ENCODE measurements at regions not wholly inside any gene's neighbourhood (a gene's known extent, or its start where the extent isn't known, plus 50 kb on each side); places are given as distances from the start of the nearest gene placed in this dataset.

GRCh38 chr21:38960251-38960650 lies 154.5 kb downstream of the ETS2 start:
- H2BK15ac ChIP-seq (ENCODE audit: low read length), result no peak overlapping the region
- no peaks in the 10 kb centered on the region for H3K79me1 ChIP-seq (ENCODE audit: low read depth, low read length)
- H3K4ac ChIP-seq (ENCODE audit: low read length), result no peak overlapping the region
- no peak overlapping the region for H3K4me3 ChIP-seq (ENCODE audit: low read length in 2 of 2)
- H4K8ac ChIP-seq (ENCODE audit: low read depth, low read length), result no peak overlapping the region
- H2BK120ac ChIP-seq (ENCODE audit: low read depth, low read length), result no peak overlapping the region
- no peak overlapping the region for H2BK5ac ChIP-seq (ENCODE audit: low read length)
- H3K27ac ChIP-seq (replicated peaks; ENCODE audit: low read length), result no peak overlapping the region
- peaks cover 0 to 20% (median 0%) of the 10 kb centered on the region in 3 experiments for H3K27me3 ChIP-seq (ENCODE audit: control insufficient read depth in 3 of 3, insufficient read depth in 3 of 3, low read depth in 1 of 3, low read length in 3 of 3)
- H2AFZ ChIP-seq (ENCODE audit: low read length), result no peak overlapping the region
- H3K14ac ChIP-seq (ENCODE audit: low read length), result no peak overlapping the region
- WGBS, 2 donors (ENCODE audit: extremely low coverage in 2 of 2, insufficient read length in 2 of 2, insufficient replicate concordance in 1 of 2), result no CpG with 5 or more reads among the region's 2 CpGs
- H3K4me2 ChIP-seq (ENCODE audit: insufficient read depth, low read length, poor library complexity, severe bottlenecking), result no peak overlapping the region
- no peak overlapping the region for H3K9ac ChIP-seq (ENCODE audit: low read depth, low read length, poor library complexity)
- H2BK12ac ChIP-seq (ENCODE audit: low read length), result no peak overlapping the region
- H3K9me3 ChIP-seq (replicated peaks in 1 of 2; ENCODE audit: control insufficient read depth in 2 of 2, insufficient read depth in 1 of 2, low read depth in 1 of 2, low read length in 2 of 2), result peaks cover 1 to 3% of the 10 kb centered on the region in 2 donors
- H3K36me3 ChIP-seq (replicated peaks in 1 of 2; ENCODE audit: control insufficient read depth in 2 of 2, insufficient read depth in 2 of 2, low read length in 2 of 2), result no peaks in the 10 kb centered on the region
- no peak overlapping the region for H3K18ac ChIP-seq (ENCODE audit: low read length)
- no peak overlapping the region for H2AK5ac ChIP-seq (ENCODE audit: low read depth, low read length)
- no peak overlapping the region for H4K91ac ChIP-seq (ENCODE audit: low read depth, low read length, poor library complexity)
- no peak for DNase-seq (ENCODE audit: low spot score)
- H3K23ac ChIP-seq (ENCODE audit: low read depth, low read length, poor library complexity), result no peak overlapping the region
- peaks cover 0 to 6% of the 10 kb centered on the region in 2 donors for H3K4me1 ChIP-seq (ENCODE audit: control insufficient read depth in 2 of 2, insufficient read depth in 1 of 2, low read depth in 1 of 2, low read length in 2 of 2)

- H3K4me3 ChIP-seq (ENCODE audit: low read length in 2 of 2), result no peak overlapping the region
- no peak overlapping the region for H3K14ac ChIP-seq (ENCODE audit: low read length)
- no peak overlapping the region for H3K4me2 ChIP-seq (ENCODE audit: insufficient read depth, low read length, poor library complexity, severe bottlenecking)
- no peak overlapping the region for H2BK5ac ChIP-seq (ENCODE audit: low read length)
- H3K4ac ChIP-seq (ENCODE audit: low read length), result no peak overlapping the region
- no peak overlapping the region for H3K18ac ChIP-seq (ENCODE audit: low read length)
- no peaks in the 10 kb centered on the region for H3K79me1 ChIP-seq (ENCODE audit: low read depth, low read length)
- H2AK5ac ChIP-seq (ENCODE audit: low read depth, low read length), result no peak overlapping the region
- no peak overlapping the region for H2BK12ac ChIP-seq (ENCODE audit: low read length)
- H3K9ac ChIP-seq (ENCODE audit: low read depth, low read length, poor library complexity), result no peak overlapping the region
- no CpG with 5 or more reads among the region's 6 CpGs for WGBS, 2 donors (ENCODE audit: extremely low coverage in 2 of 2, insufficient read length in 2 of 2, insufficient replicate concordance in 1 of 2)
- peaks cover 1 to 3% of the 10 kb centered on the region in 2 donors for H3K9me3 ChIP-seq (replicated peaks in 1 of 2; ENCODE audit: control insufficient read depth in 2 of 2, insufficient read depth in 1 of 2, low read depth in 1 of 2, low read length in 2 of 2)
- peaks cover 0 to 6% of the 10 kb centered on the region in 2 donors for H3K4me1 ChIP-seq (ENCODE audit: control insufficient read depth in 2 of 2, insufficient read depth in 1 of 2, low read depth in 1 of 2, low read length in 2 of 2)
- H3K23ac ChIP-seq (ENCODE audit: low read depth, low read length, poor library complexity), result no peak overlapping the region
- H2BK15ac ChIP-seq (ENCODE audit: low read length), result no peak overlapping the region
- H3K27ac ChIP-seq (replicated peaks; ENCODE audit: low read length), result no peak overlapping the region
- no peak overlapping the region for H2BK120ac ChIP-seq (ENCODE audit: low read depth, low read length)
- H3K27me3 ChIP-seq (ENCODE audit: control insufficient read depth in 3 of 3, insufficient read depth in 3 of 3, low read depth in 1 of 3, low read length in 3 of 3), result peaks cover 0 to 20% (median 0%) of the 10 kb centered on the region in 3 experiments
- no peak overlapping the region for H2AFZ ChIP-seq (ENCODE audit: low read length)
- no peak overlapping the region for H4K8ac ChIP-seq (ENCODE audit: low read depth, low read length)
- no peaks in the 10 kb centered on the region for H3K36me3 ChIP-seq (replicated peaks in 1 of 2; ENCODE audit: control insufficient read depth in 2 of 2, insufficient read depth in 2 of 2, low read length in 2 of 2)
- no peak overlapping the region for H4K91ac ChIP-seq (ENCODE audit: low read depth, low read length, poor library complexity)
- no peak for DNase-seq (ENCODE audit: low spot score)
Measured at GRCh38 chr21:38959692-38960061, 153.9 kb downstream of the ETS2 start.

DNA sequence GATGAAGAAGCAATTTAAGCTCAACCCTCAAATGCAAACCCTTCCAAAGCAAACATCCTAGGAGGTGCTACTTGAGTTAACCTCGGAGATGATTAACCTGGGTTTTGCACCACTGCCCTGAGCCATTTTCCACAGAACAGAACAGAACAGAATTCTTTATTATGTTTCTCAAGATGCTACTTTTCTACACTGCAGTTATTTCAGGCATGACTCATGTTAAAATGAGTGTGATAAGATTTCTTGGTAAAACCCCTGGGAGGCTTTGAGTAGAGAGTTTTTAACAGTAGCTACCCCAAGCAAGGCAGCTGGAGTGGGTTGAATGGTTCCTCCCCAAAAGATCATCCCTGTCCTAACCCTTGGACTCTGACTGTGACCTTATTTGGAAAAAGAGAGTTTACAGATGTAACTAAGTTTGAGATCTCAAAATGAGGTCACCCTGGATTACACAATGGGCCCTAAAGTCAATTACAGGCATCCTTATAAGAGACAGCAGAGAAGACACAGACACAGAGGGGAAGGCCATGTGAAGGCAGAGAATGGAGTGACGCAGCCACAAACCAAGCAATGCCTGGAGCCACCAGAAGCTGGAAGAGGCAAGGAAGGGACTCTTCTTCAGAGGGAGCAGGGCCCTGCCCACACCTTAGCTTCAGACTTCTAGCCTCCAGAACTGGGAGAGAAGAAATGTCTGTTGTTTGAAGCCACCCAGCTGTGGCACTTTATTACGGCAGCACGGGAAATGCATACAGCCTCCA lies 153.4 kb downstream of the ETS2 start:
- H3K27ac ChIP-seq (replicated peaks; ENCODE audit: low read length), result no peak overlapping the region

DNA sequence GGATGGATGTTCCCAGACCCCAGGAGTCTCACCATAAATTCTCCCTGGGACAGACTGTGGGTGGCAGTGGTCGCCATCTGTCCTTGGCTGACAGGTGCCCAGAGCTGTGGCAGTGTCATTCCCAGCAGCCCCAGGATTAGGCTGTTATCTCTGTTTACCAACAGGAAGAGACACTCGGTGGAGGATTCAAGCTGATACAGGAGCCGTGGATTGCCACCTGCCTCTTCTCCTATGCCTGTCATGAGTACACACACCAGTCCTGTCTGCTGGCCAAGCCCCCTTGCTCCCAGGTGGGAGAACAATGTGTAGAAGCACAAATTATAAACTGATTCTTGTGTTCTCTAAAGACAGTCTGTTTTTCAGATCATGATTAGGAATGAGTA lies 152.6 kb downstream of the ETS2 start:
- H2BK15ac ChIP-seq (ENCODE audit: low read length), result no peak overlapping the region
- H3K27me3 ChIP-seq (ENCODE audit: control insufficient read depth in 3 of 3, insufficient read depth in 3 of 3, low read depth in 1 of 3, low read length in 3 of 3), result peaks cover 0 to 20% (median 0%) of the 10 kb centered on the region in 3 experiments
- no peak overlapping the region for H2AK5ac ChIP-seq (ENCODE audit: low read depth, low read length)
- H3K18ac ChIP-seq (ENCODE audit: low read length), result no peak overlapping the region
- H3K4ac ChIP-seq (ENCODE audit: low read length), result no peak overlapping the region
- H3K14ac ChIP-seq (ENCODE audit: low read length), result no peak overlapping the region
- no peak overlapping the region for H3K23ac ChIP-seq (ENCODE audit: low read depth, low read length, poor library complexity)
- H3K9ac ChIP-seq (ENCODE audit: low read depth, low read length, poor library complexity), result no peak overlapping the region
- H2BK12ac ChIP-seq (ENCODE audit: low read length), result no peak overlapping the region
- no peak overlapping the region for H2AFZ ChIP-seq (ENCODE audit: low read length)
- H3K79me1 ChIP-seq (ENCODE audit: low read depth, low read length), result no peaks in the 10 kb centered on the region
- DNase-seq (ENCODE audit: low spot score), result no peak
- no peaks in the 10 kb centered on the region for H3K36me3 ChIP-seq (replicated peaks in 1 of 2; ENCODE audit: control insufficient read depth in 2 of 2, insufficient read depth in 2 of 2, low read length in 2 of 2)
- H4K91ac ChIP-seq (ENCODE audit: low read depth, low read length, poor library complexity), result no peak overlapping the region
- no CpG with 5 or more reads among the region's 3 CpGs for WGBS, 2 donors (ENCODE audit: extremely low coverage in 2 of 2, insufficient read length in 2 of 2, insufficient replicate concordance in 1 of 2)
- H3K9me3 ChIP-seq (replicated peaks in 1 of 2; ENCODE audit: control insufficient read depth in 2 of 2, insufficient read depth in 1 of 2, low read depth in 1 of 2, low read length in 2 of 2), result peaks cover 1 to 3% of the 10 kb centered on the region in 2 donors
- H3K4me3 ChIP-seq (ENCODE audit: low read length in 2 of 2), result no peak overlapping the region
- no peak overlapping the region for H3K4me2 ChIP-seq (ENCODE audit: insufficient read depth, low read length, poor library complexity, severe bottlenecking)
- no peak overlapping the region for H3K27ac ChIP-seq (replicated peaks; ENCODE audit: low read length)
- peaks cover 0 to 6% of the 10 kb centered on the region in 2 donors for H3K4me1 ChIP-seq (ENCODE audit: control insufficient read depth in 2 of 2, insufficient read depth in 1 of 2, low read depth in 1 of 2, low read length in 2 of 2)
- H4K8ac ChIP-seq (ENCODE audit: low read depth, low read length), result no peak overlapping the region
- no peak overlapping the region for H2BK5ac ChIP-seq (ENCODE audit: low read length)
- no peak overlapping the region for H2BK120ac ChIP-seq (ENCODE audit: low read depth, low read length)

More for the DNA sequence above, 153.4 kb downstream of the ETS2 start:
- Histone ChIP-seq H4K8ac (ENCODE audit: low read depth, low read length) (no peak overlapping the region), H3K18ac (ENCODE audit: low read length) (no peak overlapping the region), H2BK12ac (ENCODE audit: low read length) (no peak overlapping the region), H3K14ac (ENCODE audit: low read length) (no peak overlapping the region), H2BK15ac (ENCODE audit: low read length) (no peak overlapping the region), H4K91ac (ENCODE audit: low read depth, low read length, poor library complexity) (no peak overlapping the region), H3K9ac (ENCODE audit: low read depth, low read length, poor library complexity) (no peak overlapping the region), H3K4me3 (ENCODE audit: low read length in 2 of 2) (no peak overlapping the region), H2AK5ac (ENCODE audit: low read depth, low read length) (no peak overlapping the region), H3K36me3 (replicated peaks in 1 of 2; ENCODE audit: control insufficient read depth in 2 of 2, insufficient read depth in 2 of 2, low read length in 2 of 2) (no peaks in the 10 kb centered on the region), H2AFZ (ENCODE audit: low read length) (no peak overlapping the region), H3K9me3 (replicated peaks in 1 of 2; ENCODE audit: control insufficient read depth in 2 of 2, insufficient read depth in 1 of 2, low read depth in 1 of 2, low read length in 2 of 2) (peaks cover 1 to 3% of the 10 kb centered on the region in 2 donors), H2BK5ac (ENCODE audit: low read length) (no peak overlapping the region), H2BK120ac (ENCODE audit: low read depth, low read length) (no peak overlapping the region), H3K4ac (ENCODE audit: low read length) (no peak overlapping the region), H3K79me1 (ENCODE audit: low read depth, low read length) (no peaks in the 10 kb centered on the region), H3K4me2 (ENCODE audit: insufficient read depth, low read length, poor library complexity, severe bottlenecking) (no peak overlapping the region), H3K27me3 (ENCODE audit: control insufficient read depth in 3 of 3, insufficient read depth in 3 of 3, low read depth in 1 of 3, low read length in 3 of 3) (peaks cover 0 to 20% (median 0%) of the 10 kb centered on the region in 3 experiments), H3K23ac (ENCODE audit: low read depth, low read length, poor library complexity) (no peak overlapping the region), H3K4me1 (ENCODE audit: control insufficient read depth in 2 of 2, insufficient read depth in 1 of 2, low read depth in 1 of 2, low read length in 2 of 2) (peaks cover 0 to 6% of the 10 kb centered on the region in 2 donors)
- no peak for DNase-seq (ENCODE audit: low spot score)
- WGBS, 2 donors (ENCODE audit: extremely low coverage in 2 of 2, insufficient read length in 2 of 2, insufficient replicate concordance in 1 of 2), result no CpG with 5 or more reads among the region's 4 CpGs
